Mesodermal cell (in vitro differentiated cells): ENCODE measurements at regions not wholly inside any gene's neighbourhood (a gene's known extent, or its start where the extent isn't known, plus 50 kb on each side); places are given as distances from the start of the nearest gene placed in this dataset.
"Not testable (repeated sequence)": the region's sequence is repeated elsewhere in the genome, so short reads cannot be mapped to it uniquely, and the experiment has no call there.

Experiments used
- H3K27ac ChIP-seq: 2 replicates; pipeline ENCODE4 v1.7.0; 2013; ENCODE audit warnings: mild to moderate bottlenecking, low read depth, low read length, moderate library complexity; ENCODE audit not compliant: severe bottlenecking
- H3K36me3 ChIP-seq: 2 replicates; pipeline ENCODE4 v1.7.1; 2013; ENCODE audit warnings: mild to moderate bottlenecking, low read length, moderate library complexity; ENCODE audit not compliant: control insufficient read depth, insufficient read depth
- H3K4me1 ChIP-seq: one replicate; pipeline ENCODE4 v1.7.1; 2013; ENCODE audit warnings: mild to moderate bottlenecking, low read length; ENCODE audit not compliant: insufficient read depth, control insufficient read depth, poor library complexity, severe bottlenecking
- H3K4me3 ChIP-seq: 2 replicates; pipeline ENCODE4 v1.7.0; 2013; ENCODE audit warnings: low read length, control low read depth, mild to moderate bottlenecking; ENCODE audit not compliant: insufficient read depth, poor library complexity, severe bottlenecking; ENCODE audit errors: extremely low read depth
- H3K9me3 ChIP-seq: 2 replicates; pipeline ENCODE4 v1.7.1; 2013; ENCODE audit warnings: mild to moderate bottlenecking, low read length, moderate library complexity; ENCODE audit not compliant: control insufficient read depth
- WGBS, 2 experiments: methylation state at CpG; one replicate each; pipeline ENCODE4 v1.1.5; 2013; ENCODE audit warnings: missing lambda C conversion rate in 2 of 2; ENCODE audit not compliant: insufficient coverage in 2 of 2; 5-methylcytosine and 5-hydroxymethylcytosine counted together

- Histone ChIP-seq H3K4me1 (no peaks in the 10 kb centered on the region), H3K4me3 (no peak overlapping the region), H3K9me3 (peaks cover 7% of the 10 kb centered on the region), H3K27ac (no peak overlapping the region), H3K36me3 (no peaks in the 10 kb centered on the region)
- 58 to 59% methylated on average over 11 to 15 of the region's 19 CpGs for WGBS, 2 experiments
These were observed 99.6 kb upstream of the SHOX start for GRCh38 chrX:530726-531610.

GRCh38 chrX:531611-531936 lies 99.0 kb upstream of the SHOX start:
- Histone ChIP-seq H3K4me3 (no peak overlapping the region), H3K27ac (no peak overlapping the region), H3K36me3 (no peaks in the 10 kb centered on the region), H3K9me3 (peaks cover 7% of the 10 kb centered on the region), H3K4me1 (no peaks in the 10 kb centered on the region)
- 0 to 7% methylated on average over 4 to 6 of the region's 6 CpGs for WGBS, 2 experiments

- peaks cover 7% of the 10 kb centered on the region for H3K9me3 ChIP-seq
These were observed 95.8 kb upstream of the SHOX start for GRCh38 chrX:534804-535203.

GRCh38 chrX:536616-537015 lies 94.0 kb upstream of the SHOX start:
- Histone ChIP-seq H3K4me3 (no peak overlapping the region), H3K36me3 (no peaks in the 10 kb centered on the region), H3K9me3 (no peaks in the 10 kb centered on the region), H3K4me1 (no peaks in the 10 kb centered on the region), H3K27ac (no peak overlapping the region)
- WGBS, 2 experiments, result 91 to 94% methylated on average over 16 to 18 of the region's 19 CpGs

More at GRCh38 chrX:534804-535203, 95.8 kb upstream of the SHOX start:
- H3K36me3 ChIP-seq, result no peaks in the 10 kb centered on the region
- no peak overlapping the region for H3K27ac ChIP-seq
- H3K4me1 ChIP-seq, result no peaks in the 10 kb centered on the region
- no peak overlapping the region for H3K4me3 ChIP-seq

DNA sequence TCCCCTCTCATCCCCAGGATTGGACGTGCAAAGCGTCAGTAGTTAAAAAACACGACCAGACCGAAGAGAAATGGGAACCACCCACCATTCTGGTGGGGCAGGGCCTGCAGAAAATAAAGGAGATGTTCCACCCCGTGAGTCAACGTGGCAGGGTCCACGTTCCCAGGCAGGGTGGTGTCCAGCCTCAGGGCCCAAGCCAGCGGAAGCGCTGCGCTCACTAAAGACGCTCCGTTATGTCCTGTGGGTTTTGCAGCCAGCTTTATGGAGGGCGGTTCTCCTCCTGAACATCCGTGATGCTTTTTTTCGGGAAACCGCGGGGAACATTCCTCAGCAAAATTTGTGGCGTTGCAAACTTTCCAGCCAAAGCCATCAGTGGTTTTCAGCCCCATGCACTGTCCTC lies 93.4 kb upstream of the SHOX start:
- H3K4me1 ChIP-seq, result no peaks in the 10 kb centered on the region
- H3K27ac ChIP-seq, result no peak overlapping the region
- no peaks in the 10 kb centered on the region for H3K36me3 ChIP-seq
- no peak overlapping the region for H3K4me3 ChIP-seq
- 90 to 94% methylated on average over 18 of the region's 18 CpGs for WGBS, 2 experiments
- H3K9me3 ChIP-seq, result no peaks in the 10 kb centered on the region

DNA sequence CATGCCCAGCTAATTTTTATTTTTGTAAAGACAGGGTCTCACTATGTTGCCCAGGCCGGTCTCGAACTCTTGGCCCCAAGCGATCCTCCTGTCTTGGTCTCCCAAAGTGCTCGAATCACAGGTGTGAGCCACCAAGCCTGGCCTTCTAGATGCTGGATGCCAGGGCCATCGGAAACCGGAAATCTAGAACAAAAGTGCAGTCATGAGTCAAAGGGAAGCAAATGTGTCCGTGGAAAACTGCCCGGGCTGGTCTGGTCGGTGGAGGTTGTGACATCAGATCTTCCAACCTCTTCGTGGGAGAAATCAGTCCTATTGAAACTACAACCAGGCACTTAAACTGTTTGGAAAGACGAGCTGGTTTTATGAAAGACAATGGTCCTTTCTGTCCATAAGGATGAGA lies 92.3 kb upstream of the SHOX start:
- Histone ChIP-seq H3K4me3 (no peak overlapping the region), H3K9me3 (no peaks in the 10 kb centered on the region), H3K36me3 (no peaks in the 10 kb centered on the region), H3K4me1 (no peaks in the 10 kb centered on the region), H3K27ac (no peak overlapping the region)
- 87 to 96% methylated on average over 10 to 11 of the region's 11 CpGs for WGBS, 2 experiments

GRCh38 chrX:541006-541405 lies 89.6 kb upstream of the SHOX start:
- not testable (repeated sequence) for H3K4me3 ChIP-seq, H3K4me1 ChIP-seq, H3K27ac ChIP-seq, H3K9me3 ChIP-seq, H3K36me3 ChIP-seq
- WGBS, 2 experiments, result 87 to 89% methylated on average over 9 of the region's 10 CpGs

GRCh38 chrX:542179-542578 lies 88.4 kb upstream of the SHOX start:
- no peaks in the 10 kb centered on the region for H3K36me3 ChIP-seq
- no peaks in the 10 kb centered on the region for H3K9me3 ChIP-seq
- WGBS, 2 experiments, result 93 to 100% methylated on average over 4 to 8 of the region's 9 CpGs
- no peak overlapping the region for H3K27ac ChIP-seq
- H3K4me1 ChIP-seq, result no peaks in the 10 kb centered on the region
- no peak overlapping the region for H3K4me3 ChIP-seq

DNA sequence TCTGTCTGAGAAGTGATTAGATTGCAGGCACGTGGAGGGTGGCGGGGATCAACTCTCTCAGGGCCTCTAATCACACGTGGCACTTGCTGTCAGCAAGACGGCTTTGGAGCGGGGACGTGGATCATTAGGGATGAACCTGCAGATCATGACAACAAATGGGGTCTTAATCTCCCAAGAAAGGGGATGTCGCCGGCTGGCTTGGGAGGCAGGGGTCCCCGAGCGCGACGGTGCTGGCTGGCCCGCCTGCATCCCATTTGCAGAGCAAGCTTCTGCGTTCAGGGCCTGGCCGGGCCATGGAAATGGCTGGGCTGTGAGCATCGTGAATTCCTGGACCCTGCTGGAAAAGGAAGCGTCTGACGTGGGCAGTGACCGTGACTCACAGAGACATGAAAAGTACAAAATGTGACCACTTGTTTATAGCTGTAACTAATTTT lies 85.1 kb upstream of the SHOX start:
- WGBS, 2 experiments, result 87% methylated on average over 16 to 18 of the region's 19 CpGs
- Histone ChIP-seq H3K4me1 (no peaks in the 10 kb centered on the region), H3K9me3 (no peaks in the 10 kb centered on the region), H3K27ac (no peak overlapping the region), H3K4me3 (no peak overlapping the region), H3K36me3 (no peaks in the 10 kb centered on the region)

- 70 to 75% methylated on average over 1 of the region's 1 CpG for WGBS, 2 experiments
- no peaks in the 10 kb centered on the region for H3K9me3 ChIP-seq
These were observed 80.1 kb upstream of the SHOX start for GRCh38 chrX:550514-550913.

DNA sequence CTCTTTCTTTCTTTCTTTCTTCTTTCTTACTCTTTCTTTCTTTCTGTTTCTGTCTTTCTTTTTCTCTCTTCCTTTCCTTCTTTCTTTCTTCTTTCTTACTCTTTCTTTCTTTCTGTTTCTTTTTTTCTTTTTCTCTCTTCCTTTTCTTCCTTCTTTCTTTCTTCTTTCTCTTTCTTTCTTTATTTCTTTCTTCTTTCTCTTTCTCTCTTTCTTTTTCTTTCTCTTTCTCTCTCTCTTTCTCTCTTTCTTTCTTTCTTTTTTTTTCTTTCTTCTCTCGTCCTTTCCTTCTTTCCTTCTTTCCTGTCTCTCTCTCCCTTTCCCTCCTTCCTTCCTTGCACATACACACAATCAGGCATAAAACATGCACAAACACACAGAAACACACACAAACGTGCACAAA lies 79.3 kb upstream of the SHOX start:
- WGBS, 2 experiments, result 51 to 69% methylated on average over 2 of the region's 2 CpGs
- Histone ChIP-seq H3K27ac (no peak overlapping the region), H3K9me3 (no peaks in the 10 kb centered on the region), H3K4me1 (no peaks in the 10 kb centered on the region), H3K36me3 (no peaks in the 10 kb centered on the region), H3K4me3 (no peak overlapping the region)

More at GRCh38 chrX:550514-550913, 80.1 kb upstream of the SHOX start:
- no peak overlapping the region for H3K4me3 ChIP-seq
- H3K36me3 ChIP-seq, result no peaks in the 10 kb centered on the region
- no peaks in the 10 kb centered on the region for H3K4me1 ChIP-seq
- H3K27ac ChIP-seq, result no peak overlapping the region
